ENCODE measurements at regions not wholly inside any gene's neighbourhood (a gene's known extent, or its start where the extent isn't known, plus 50 kb on each side); places are given as distances from the start of the nearest gene placed in this dataset.

DNA sequence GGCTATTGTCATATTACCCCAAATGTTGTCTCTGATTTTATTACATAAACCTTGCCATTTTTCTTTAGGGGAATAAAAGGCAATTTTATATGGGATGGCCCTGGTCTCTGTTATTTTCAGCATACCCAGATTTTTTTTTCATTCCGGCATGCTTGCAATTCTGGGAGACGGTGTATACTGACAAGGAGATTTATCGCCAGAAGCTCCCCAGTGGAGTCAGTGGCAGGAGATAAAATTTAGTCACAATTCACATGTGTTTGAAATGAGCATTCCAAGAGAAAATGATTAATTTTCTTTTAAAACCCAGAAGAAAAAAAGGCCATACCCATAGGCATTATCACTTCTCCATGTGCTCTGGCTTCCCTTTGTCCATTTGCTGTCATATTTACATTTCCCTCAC lies 250.8 kb upstream of the RSPO3 start:
- no peak overlapping the region for H3K9ac ChIP-seq
- H3K36me3 ChIP-seq (ENCODE audit: insufficient read depth) = no peaks in the 10 kb centered on the region

DNA sequence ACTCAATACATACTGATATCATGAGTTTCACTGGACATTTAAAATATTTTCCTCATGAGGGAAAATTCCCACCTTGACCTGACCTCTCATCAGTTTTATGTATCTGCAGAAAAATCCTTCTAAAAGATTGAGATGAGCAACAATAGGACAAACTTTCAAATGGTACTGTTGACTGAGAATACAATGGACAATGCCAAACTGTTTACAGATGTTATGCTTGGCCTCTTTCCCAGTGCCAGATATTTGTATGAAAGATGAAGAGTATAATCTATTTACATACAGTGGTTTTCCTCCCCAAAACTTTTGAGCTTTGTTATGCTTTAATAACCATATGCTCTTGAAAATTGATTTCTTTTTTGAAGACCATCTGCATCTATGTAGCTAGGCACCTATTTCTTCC lies 245.1 kb upstream of the RSPO3 start:
- Histone ChIP-seq H3K27me3 (ENCODE audit: insufficient read depth, low read depth) (no peaks in the 10 kb centered on the region), H2AFZ (ENCODE audit: low read depth) (no peak overlapping the region), H3K79me2 (ENCODE audit: insufficient read depth, low read depth) (no peaks in the 10 kb centered on the region), H4K20me1 (ENCODE audit: insufficient read depth) (no peaks in the 10 kb centered on the region), H3K4me1 (ENCODE audit: low read depth, poor library complexity, severe bottlenecking) (no peaks in the 10 kb centered on the region), H3K36me3 (ENCODE audit: insufficient read depth) (no peaks in the 10 kb centered on the region), H3K4me2 (no peak overlapping the region), H3K27ac (no peak overlapping the region), H3K4me3 (IDR thresholded peaks at IDR 0.05; ENCODE audit: insufficient read depth, low read depth, low read length) (no peak overlapping the region), H3K9ac (no peak overlapping the region)
- TF ChIP-seq, protein P1, sequence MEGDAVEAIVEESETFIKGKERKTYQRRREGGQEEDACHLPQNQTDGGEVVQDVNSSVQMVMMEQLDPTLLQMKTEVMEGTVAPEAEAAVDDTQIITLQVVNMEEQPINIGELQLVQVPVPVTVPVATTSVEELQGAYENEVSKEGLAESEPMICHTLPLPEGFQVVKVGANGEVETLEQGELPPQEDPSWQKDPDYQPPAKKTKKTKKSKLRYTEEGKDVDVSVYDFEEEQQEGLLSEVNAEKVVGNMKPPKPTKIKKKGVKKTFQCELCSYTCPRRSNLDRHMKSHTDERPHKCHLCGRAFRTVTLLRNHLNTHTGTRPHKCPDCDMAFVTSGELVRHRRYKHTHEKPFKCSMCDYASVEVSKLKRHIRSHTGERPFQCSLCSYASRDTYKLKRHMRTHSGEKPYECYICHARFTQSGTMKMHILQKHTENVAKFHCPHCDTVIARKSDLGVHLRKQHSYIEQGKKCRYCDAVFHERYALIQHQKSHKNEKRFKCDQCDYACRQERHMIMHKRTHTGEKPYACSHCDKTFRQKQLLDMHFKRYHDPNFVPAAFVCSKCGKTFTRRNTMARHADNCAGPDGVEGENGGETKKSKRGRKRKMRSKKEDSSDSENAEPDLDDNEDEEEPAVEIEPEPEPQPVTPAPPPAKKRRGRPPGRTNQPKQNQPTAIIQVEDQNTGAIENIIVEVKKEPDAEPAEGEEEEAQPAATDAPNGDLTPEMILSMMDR (conservative IDR thresholded peaks at IDR 0.05; ENCODE audit: low read depth, low read length) = no peak

More for the DNA sequence above, 250.8 kb upstream of the RSPO3 start:
- Histone ChIP-seq H3K27me3 (ENCODE audit: insufficient read depth, low read depth) (no peaks in the 10 kb centered on the region), H3K27ac (no peak overlapping the region), H3K4me2 (no peak overlapping the region), H4K20me1 (ENCODE audit: insufficient read depth) (no peaks in the 10 kb centered on the region), H3K4me1 (ENCODE audit: low read depth, poor library complexity, severe bottlenecking) (no peaks in the 10 kb centered on the region), H2AFZ (ENCODE audit: low read depth) (no peak overlapping the region), H3K79me2 (ENCODE audit: insufficient read depth, low read depth) (no peaks in the 10 kb centered on the region), H3K4me3 (IDR thresholded peaks at IDR 0.05; ENCODE audit: insufficient read depth, low read depth, low read length) (no peak overlapping the region)
- TF ChIP-seq, protein P1 (conservative IDR thresholded peaks at IDR 0.05; ENCODE audit: low read depth, low read length) = no peak

DNA sequence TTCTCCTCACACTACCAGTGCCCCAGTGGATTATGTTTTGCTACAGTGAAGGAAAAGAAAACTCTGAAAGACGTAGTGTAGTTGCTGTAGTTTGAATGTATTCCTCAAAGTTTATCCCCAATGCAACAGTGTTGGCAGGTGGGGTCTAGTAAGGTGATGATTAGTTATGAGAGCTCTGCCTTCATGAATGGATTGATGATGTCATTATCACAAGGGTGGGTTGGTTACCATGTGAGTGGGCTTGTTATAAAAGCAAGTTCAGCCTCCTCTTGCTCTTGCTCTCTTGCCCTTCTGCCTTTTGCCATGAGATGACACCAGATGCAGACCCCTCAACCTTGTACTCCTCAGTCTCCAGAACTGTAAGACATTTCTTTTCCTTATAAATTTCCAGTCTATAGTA lies 244.7 kb upstream of the RSPO3 start:
- Histone ChIP-seq H4K20me1 (ENCODE audit: insufficient read depth) (no peaks in the 10 kb centered on the region), H3K27me3 (ENCODE audit: insufficient read depth, low read depth) (no peaks in the 10 kb centered on the region), H3K9ac (no peak overlapping the region), H3K4me1 (ENCODE audit: low read depth, poor library complexity, severe bottlenecking) (no peaks in the 10 kb centered on the region), H3K36me3 (ENCODE audit: insufficient read depth) (no peaks in the 10 kb centered on the region), H2AFZ (ENCODE audit: low read depth) (no peak overlapping the region), H3K4me2 (no peak overlapping the region), H3K79me2 (ENCODE audit: insufficient read depth, low read depth) (no peaks in the 10 kb centered on the region), H3K27ac (no peak overlapping the region), H3K4me3 (IDR thresholded peaks at IDR 0.05; ENCODE audit: insufficient read depth, low read depth, low read length) (no peak overlapping the region)
- TF ChIP-seq, protein P1 (conservative IDR thresholded peaks at IDR 0.05; ENCODE audit: low read depth, low read length) = no peak

DNA sequence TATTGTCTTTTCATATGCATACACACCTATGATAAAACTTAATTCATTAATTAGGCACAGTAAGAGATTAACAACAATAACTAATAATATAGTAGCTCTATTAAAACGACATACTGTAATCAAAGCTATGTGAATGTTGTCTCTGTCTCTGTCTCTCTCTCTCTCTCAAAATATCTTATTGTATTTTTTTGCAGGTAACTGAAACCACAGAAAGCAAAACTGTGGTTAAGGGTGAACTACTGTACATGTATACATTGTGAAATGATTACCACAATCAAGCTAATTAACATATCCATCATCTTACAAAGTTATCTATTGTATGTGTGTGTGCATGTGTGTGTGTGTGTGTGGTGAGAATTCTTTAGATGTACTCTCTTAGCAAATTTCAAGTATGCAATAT lies 242.0 kb upstream of the RSPO3 start:
- Histone ChIP-seq H3K79me2 (ENCODE audit: insufficient read depth, low read depth) (no peaks in the 10 kb centered on the region), H3K4me3 (IDR thresholded peaks at IDR 0.05; ENCODE audit: insufficient read depth, low read depth, low read length) (no peak overlapping the region), H3K9ac (no peak overlapping the region), H3K4me2 (no peak overlapping the region), H2AFZ (ENCODE audit: low read depth) (no peak overlapping the region), H4K20me1 (ENCODE audit: insufficient read depth) (no peaks in the 10 kb centered on the region), H3K36me3 (ENCODE audit: insufficient read depth) (no peaks in the 10 kb centered on the region), H3K27ac (no peak overlapping the region), H3K4me1 (ENCODE audit: low read depth, poor library complexity, severe bottlenecking) (no peaks in the 10 kb centered on the region), H3K27me3 (ENCODE audit: insufficient read depth, low read depth) (no peaks in the 10 kb centered on the region)
- TF ChIP-seq, protein P1 (conservative IDR thresholded peaks at IDR 0.05; ENCODE audit: low read depth, low read length) = no peak
